ENCODE measurements at regions not wholly inside any gene's neighbourhood (a gene's known extent, or its start where the extent isn't known, plus 50 kb on each side); places are given as distances from the start of the nearest gene placed in this dataset.
"Not testable (repeated sequence)": the region's sequence is repeated elsewhere in the genome, so short reads cannot be mapped to it uniquely, and the experiment has no call there.

DNA sequence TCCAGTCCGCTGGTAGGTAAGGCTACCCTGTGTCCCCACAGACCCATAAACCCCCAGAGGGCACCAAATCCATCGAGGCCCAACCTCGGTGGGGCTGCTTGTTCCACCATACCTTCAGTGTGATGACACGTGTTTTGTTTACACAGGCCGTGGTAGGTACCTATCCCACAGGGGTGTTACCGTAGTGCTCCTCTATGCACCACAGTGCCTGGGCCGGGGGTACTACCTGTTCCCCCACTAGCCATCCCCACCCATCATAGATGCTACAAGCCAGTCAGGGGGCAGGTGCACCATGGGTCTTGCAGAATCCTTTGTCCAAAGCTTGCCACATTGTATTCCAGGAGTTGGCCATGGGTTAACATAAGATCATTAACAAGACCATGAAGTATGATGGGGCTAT lies 796.2 kb downstream of the EFNA5 start:
- no peak for DNase-seq

DNA sequence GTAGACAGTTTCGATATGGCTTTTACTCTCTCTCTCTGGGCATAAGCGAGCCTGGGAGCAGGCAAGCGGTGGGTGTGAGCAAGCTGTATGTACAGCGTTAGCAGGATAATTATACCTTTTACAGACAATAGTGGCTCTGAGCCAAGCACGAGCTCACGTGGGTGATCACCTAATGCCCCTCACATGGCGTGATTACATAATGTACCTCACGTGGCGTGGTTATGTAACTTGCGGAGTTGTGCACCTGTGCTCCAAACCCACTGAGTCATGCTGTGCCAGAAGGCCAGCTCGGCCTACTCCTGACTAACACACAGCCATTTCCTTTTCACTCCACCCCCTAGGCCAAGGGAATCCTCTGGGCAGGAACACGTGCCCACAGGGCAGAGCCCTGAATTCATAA lies 797.2 kb downstream of the EFNA5 start:
- peak; percentile 19 for DNase-seq

DNA sequence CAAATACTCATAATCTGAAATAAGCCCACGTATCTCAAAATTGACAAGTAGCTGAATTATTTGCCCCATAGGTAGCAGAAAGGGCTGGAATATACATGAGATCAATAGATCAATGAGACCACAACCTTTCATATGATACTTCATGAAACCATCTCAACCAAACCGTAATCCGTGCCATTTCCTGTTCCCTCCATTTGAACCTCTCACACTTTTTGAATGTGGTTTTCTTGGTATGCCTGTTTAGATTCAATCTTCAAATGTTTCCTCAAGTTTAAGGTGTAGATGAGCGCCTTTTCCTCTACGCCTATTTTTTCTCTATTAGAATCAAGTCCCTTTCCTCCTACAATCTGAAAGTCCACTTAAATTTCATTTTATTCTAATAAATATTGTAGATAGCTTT lies 805.5 kb downstream of the EFNA5 start:
- DNase-seq, result no peak

DNA sequence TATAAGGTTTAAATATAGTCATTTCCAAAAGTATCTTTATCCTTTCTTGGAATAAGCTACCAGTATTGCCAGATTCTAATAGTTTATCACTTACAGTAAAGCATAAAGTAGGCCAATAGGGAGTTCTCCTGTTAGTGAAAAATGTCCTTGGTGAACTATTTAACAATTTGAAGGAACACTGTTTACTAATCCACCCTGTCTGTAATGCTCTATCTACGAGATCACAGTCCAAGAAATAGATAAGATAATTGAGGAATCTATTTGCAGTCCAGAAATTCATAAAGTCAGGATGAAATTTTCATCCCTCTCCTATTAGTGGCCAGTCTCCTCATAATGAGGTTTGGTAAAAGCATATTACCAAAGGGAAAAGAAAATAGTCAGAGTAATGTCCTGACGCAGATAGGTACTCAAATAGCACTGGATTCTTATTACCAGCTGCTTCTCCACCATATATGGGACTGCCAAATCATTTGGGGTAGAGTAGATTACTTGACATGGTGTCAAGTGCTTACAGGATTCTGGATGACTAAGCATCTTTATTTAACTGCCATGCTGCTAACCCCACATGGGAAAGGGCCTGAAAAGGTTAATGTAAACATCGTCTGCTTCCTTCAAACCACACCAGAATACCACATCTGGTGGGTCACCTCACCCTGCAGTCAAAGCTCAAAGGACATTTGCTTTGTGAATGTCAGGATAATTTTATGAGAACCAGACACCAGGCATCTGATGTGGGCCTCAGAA lies 808.1 kb downstream of the EFNA5 start:
- DNase-seq, result no peak

DNA sequence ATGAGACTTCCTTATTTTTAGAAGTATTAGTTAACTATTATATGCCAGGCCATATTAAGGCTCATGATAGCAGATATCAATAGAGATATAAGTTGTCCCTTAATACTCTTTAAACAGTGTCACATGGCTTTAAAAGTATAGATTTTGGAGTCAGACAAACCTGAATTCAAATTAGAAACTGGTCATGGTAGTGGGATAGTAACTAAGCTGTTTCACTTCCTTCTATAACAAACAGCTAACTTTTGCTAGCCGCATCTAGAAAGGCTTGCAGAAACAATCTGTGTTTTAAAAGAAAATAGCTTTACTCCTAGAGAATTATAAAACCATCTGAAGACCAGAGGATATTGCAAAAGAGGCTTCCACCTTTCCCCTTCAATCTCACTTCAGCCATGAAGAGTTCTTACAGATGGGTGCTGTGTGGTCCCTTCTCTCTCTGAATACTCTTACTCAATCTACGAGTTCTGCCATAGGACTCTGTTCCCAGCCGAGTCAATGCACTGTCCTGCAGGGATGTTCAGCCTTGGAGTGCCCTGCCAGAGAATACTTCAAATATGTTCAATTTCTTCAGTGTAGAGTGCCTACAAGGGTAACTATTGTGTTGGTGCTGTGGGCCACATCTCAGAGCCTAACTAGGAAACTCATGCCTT lies 810.2 kb downstream of the EFNA5 start:
- DNase-seq, result no peak

DNA sequence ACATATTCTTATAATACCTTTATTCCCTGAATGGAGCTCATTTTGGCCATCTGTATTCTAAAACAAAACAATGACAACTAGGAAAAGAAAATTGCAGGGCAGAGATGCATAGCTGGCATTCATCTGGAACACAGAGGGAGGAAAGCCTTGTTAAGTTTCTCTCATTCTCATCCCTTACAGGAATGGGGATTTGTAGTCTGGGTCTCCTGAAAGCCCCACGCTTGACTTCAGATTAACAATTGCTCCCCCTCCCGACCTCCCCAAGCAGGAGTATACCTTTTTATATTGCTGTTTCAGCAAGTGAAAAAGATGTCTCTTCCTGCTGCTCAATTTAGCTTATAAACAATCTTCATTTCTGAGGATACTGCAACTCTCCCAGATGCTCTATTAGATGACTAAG lies 812.1 kb downstream of the EFNA5 start:
- DNase-seq, result no peak

DNA sequence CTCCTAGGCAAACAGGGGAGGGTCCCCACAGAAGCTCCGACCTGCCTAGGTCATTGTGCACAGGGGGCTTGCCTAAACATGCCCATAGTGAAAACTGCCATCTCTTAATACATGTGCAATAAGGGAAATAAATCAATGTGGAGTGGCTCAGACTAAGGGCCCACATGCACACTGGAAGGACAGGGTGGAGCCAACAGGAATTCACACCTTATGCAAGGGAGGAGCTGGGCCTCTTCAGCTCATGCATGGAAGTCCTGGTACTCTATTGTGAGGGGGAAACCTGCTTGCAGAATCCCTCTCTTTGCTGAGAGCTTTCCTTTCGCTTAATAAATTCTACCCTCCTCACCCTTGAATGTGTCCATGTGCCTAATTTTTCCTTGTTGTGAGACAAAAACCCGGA lies 815.8 kb downstream of the EFNA5 start:
- no peak for DNase-seq

DNA sequence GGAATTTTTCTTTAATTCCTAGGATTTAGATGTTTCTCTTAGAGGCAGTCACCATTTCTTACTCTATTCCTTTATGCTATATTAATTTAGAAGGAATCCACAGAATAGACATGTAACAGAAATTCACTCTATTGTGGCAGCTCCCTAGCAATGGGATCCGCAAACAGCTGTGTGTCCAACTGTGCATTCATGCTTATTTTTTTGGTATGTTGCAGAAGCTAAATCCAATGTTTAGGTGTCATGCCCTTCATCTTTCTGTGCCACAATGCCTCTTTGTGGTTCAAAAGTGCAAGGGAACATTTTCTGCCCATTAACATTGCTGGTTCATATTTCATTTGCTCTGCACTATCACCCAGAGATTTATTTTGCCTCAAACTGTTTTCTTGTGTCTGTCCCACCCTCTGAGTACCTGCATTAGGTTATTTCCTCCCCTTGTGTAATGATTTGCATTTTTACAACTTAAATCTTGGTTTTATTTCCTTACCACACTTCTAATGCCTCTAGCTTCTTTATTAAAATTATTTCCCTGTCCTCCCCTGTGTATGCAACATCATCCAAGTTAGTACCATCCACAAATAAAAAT lies 816.5 kb downstream of the EFNA5 start:
- no peak for DNase-seq

DNA sequence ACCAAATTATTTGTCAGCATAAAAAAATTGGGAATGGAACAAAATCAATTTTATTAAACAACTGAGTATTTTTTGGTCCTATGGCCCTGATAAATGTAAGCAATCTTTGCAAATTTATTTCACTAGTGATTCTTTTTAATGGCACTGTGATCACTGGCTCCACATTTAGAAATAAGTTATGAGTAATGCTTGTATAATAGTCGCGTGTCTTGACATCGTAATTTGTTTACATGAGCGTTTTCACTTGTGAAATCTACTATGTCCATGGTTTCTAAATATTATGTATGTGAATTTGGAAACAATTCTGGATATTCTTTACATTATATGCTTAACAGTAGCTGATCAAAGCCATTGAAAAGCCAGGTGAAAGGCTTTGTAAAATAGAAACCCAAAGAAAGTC lies 817.5 kb downstream of the EFNA5 start:
- no peak for DNase-seq

DNA sequence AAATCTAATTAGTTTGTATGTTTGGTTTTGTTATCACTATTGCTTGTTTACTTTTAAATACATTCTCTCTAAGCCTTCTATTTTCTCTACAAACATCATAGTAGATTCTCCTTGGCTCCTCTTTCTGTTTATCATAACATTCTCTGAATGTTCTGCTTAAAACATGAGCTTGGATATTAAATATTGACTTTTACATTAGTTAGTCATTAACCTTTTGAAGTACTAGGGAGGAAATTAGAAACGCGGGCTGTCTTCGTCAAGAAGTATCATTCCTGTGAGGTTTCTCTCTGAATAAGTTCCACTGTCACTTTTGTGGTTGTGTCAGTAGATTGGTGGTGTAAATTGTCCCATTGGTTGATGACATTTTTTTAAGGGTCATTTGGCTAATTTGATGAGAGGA lies 821.5 kb downstream of the EFNA5 start:
- no peak for DNase-seq

DNA sequence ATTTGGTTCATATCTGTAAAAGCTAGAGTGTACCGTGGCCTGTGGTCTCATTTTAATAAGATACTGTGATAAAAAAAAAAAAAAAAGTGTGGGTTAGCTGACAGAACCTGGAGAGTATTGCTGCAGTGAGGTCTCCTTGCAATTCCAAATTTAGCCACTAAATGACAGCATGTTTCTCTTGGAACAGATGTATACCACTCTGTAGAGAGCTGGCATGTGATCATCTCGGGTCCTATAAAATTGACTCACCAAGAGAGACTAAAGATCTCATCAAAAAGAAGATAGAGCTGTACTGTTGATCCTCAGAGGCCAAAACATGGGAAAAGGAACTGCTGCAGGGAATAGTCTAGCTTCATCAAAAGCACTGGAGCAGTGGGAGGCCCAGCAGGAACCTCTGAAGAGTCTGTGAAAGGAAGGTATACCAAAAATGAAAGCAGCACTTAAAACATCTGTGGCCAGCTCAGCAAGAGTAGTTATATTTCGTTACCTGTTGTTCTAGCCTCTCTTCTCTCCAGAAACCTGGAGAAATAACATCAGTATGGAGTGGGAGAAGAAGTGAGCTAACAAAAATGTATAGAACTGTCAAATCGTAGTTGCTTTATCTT lies 826.8 kb downstream of the EFNA5 start:
- no peak for DNase-seq

DNA sequence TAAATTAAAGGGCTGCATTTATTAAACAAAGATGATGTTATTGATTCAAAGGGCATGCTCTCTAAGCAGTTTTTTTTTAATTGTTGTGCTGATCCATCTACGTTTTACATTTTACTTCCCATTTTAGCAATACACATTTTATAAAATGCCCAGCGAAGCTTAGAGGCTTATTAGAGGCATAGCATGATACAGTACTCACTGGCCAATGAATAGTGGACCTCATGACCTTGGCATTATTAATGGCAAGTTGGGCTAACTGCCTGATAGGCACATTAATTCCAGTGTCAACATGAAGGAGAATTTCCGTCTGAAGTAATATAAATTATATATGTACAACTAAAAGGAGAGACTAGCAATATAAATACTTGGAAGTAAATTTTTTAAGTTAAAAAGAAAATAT lies 837.2 kb downstream of the EFNA5 start:
- DNase-seq, result no peak

DNA sequence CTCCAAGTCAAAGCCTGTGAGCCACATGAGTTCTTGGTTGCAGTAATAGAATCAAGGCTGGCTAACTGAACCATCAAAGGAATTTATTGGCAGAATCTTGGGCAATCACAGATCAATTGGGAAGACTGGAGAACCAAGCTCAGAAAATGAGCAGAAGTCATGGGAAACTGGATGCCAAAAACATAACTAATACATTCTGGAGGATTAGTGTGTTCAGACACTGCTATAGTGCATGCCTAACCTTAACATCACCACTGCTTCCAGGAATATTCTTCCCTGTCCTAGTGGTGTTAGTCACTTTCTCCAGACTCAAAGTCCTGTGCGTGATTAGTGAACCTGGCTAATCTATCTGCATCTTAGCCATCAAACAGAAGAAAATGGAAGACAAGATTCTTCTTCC lies 843.7 kb downstream of the EFNA5 start:
- no peak for DNase-seq

DNA sequence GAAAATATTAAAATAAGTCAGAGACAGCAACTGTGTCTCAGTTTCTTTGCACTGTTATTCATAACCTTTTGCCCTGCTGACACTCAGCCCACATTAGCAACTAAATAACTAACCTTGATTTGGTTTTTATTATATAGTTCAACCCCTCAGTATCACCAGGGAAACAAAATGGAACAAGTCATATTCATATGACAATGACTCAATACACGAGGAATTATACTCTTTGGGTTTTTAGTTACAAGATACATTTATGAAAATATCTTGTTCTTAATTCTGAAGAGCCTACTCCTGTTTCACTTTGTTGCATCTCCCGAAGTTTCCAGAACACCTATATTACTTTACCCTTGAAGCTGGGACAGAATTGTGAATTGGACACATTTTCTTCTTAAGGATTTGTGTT lies 845.4 kb downstream of the EFNA5 start:
- no peak for DNase-seq

DNA sequence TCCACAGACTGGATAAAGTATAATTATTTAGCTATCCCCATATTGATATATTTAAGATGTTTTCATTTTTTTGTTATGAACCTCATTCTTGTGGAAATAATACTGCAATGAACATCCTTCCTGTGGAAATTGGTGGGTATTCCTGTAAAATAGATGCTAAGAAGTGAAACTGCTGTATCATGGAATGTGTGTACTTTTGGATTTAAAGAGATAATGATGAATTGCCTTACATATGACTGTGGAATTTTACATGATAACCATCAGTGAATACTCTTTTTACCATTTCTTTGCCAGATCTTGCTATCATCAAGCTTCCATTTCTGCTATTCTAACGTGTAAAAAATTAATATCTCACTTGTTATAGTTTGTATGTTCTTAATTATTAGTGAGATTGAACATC lies 847.9 kb downstream of the EFNA5 start:
- DNase-seq, result no peak

DNA sequence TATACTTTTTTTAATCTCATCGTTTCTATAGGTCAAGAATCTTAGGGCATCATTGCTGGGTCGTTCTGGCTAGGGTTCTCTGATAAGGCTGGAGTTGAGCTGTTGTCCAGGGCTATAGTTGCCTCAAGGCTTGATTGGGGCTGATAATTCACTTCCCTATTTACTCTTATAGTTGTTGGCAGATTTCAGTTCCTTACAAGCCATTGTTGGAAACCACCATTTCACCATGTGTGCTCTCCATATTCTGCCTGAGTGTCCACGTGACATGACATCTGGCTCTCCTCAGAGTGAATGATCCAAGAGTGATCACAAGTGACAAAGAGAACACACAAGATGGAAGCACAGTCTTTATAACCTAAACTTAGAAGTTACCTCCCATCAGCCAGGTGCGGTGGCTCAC lies 852.2 kb downstream of the EFNA5 start:
- no peak for DNase-seq

DNA sequence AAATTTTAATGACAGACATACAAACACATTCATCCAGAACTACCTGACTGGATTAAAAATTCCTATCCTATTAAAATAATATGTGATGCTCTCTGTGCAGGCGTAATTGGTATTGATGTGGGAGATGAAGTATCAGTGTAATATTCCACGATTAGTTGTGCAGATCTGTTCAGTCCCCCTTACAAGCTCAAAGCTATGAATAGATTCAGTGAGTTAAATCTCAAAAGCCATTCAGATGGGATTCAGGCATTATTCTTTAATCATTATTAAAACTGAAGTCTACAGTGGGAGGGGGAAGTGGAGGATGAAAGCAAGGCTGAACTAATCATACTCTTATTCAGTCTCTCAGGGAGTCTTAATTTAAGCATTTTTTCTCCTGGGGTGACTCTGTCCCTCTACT lies 855.8 kb downstream of the EFNA5 start:
- DNase-seq, result no peak

DNA sequence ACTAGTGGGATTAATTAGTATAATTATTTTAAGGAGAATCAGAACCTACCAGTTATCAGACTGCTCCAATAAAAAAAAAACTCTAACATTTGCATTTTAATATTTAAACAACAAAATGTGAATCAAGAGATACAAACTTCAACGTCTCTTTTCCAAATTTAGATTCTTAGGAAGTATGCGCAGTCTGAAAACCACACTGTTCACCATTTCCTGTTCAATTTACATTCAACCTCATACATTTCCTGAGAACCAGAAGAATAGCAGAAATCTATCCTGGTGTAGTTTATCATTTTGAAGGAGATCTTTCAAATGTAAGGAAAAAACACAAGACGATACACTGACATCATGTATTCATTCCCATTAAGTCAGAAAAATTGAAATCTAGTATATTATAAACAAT lies 869.2 kb downstream of the EFNA5 start:
- DNase-seq, result no peak

DNA sequence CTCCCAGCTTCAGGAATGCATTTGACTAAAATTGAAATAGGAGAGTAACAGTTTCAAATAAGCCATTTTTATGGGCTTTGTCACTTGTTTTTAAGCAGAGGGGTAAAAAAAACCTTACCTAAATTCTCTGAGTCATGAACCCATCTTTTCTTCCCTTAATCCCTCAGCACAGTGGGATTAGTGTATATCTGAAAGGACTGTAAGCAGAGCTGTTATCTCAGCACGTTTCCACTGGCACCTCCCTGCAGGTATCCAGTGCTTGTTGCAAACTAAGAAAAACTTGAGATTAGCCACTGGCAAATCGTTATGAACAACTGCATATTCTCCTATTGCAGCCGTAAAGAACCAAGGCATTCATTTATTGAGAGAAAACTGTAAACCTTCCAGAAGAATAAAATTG lies 872.7 kb downstream of the EFNA5 start:
- no peak for DNase-seq

DNA sequence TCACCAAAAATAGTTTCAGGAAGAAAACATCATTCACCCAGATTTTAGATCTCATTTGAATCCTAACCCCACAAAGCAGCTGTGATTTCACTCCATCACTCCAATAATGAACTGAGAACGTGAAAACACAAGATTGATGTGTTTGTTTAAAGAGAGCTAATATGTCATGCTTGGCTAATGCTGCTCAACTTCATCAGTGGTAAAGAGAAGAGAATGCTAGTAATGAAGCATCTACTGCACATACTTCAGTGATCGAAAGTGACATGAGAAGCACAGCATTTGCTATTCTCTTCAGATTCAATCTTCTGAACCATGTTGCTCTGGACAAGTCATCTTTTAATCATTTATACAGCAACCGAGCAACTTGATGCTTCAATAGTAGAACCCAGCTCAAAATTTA lies 874.7 kb downstream of the EFNA5 start:
- DNase-seq, result no peak

DNA sequence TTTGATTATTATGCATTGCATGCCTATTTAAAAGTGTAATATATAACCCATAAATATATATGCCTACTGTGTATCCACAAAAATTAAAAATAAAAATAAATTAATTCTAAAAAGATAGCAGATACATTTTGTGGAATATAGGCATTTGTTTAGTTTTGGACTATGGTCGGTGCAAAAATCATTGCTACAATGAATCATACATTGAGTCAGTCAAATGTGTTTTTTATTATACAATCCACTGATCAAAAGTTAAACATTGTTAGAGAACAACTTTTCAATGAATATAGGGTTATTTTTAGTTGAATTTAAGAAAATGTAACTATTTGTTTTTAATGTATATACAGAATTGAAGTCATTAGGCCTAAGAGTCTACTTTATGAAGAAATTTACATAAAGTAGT lies 885.9 kb downstream of the EFNA5 start:
- DNase-seq, result no peak

DNA sequence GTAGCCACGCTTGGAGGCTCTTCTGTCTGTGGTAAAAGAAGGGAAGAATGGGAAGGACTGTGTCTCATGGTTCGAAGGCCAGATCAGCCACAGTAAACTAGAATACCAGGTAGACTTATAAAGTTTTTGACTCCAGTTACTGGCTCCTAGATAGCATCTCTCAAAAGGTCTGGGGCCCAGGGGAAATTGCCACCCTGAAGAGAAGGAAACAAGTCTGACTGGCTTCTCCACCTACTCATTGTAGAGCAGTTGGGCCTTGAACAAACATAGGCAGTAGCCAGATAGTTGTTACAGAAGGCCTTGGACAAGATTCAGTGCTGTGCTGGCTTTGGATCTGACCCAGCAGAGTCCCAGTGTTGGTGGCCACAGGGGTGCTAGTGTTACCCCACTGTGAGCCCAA lies 890.4 kb downstream of the EFNA5 start:
- DNase-seq, result no peak

DNA sequence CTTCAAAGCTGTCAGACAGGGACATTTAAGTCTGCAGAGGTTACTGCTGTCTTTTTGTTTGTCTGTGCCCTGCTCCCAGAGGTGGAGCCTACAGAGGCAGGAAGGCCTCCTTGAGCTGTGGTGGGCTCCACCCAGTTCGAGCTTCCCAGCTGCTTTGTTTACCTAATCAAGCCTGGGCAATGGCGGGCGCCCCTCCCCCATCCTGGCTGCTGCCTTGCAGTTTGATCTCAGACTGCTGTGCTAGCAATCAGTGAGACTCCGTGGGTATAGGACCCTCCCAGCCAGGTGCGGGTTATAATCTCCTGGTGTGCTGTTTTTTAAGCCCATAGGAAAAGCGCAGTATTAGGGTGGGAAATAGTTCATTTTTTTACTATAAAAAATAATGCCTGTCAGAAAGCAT lies 894.2 kb downstream of the EFNA5 start:
- not testable (repeated sequence) for DNase-seq

DNA sequence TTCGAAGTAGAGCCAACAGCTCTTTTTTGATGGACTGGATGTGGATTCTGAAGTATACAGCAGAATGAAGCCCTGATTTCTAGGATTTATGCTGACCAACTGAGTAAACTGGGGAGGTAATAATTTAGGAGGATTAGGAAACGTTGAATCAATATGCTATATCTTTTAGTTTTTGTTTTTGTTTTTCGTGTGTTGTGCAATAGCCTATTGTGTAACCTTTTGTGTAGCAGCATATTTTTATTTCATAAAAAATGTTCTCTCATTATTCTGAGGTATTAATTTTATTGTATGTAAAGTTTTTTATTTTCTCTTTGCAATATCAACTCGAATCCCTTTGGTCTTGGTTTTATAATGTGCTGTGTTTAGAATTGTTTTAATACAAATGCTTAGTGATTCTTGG lies 902.3 kb downstream of the EFNA5 start:
- DNase-seq, result no peak
